Dermis microvascular lymphatic vessel endothelial cell (primary cell): ENCODE measurements at regions not wholly inside any gene's neighbourhood (a gene's known extent, or its start where the extent isn't known, plus 50 kb on each side); places are given as distances from the start of the nearest gene placed in this dataset.
"Not testable (repeated sequence)": the region's sequence is repeated elsewhere in the genome, so short reads cannot be mapped to it uniquely, and the experiment has no call there.

Experiments
- DNase-seq, 2 donors: peaks; one replicate each; pipeline versions ENCODE4 v3.0.0 to v3.0.0-alpha.2; 2010; ENCODE audit warnings: low read depth in 2 of 2

DNA sequence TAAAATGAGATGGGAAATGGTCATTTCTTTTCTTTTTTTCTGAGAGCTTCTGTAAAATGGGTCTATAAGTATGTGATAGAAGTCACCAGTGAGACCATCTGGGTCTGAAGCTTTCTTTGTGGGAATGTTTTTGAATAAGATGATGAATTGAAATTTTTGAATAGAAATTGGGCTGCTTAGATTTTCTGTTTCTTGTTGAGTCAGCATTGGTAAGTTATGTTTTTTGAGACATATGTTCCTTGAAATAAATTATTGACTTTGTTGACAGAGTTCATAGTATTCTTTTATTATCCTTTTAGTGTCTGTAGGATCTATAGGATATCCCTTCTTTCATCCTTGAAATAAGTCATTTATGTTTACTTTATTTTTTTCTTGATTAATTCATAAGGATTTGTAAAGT is 208.1 kb downstream of the OPA1 start:
- no peak for DNase-seq

DNA sequence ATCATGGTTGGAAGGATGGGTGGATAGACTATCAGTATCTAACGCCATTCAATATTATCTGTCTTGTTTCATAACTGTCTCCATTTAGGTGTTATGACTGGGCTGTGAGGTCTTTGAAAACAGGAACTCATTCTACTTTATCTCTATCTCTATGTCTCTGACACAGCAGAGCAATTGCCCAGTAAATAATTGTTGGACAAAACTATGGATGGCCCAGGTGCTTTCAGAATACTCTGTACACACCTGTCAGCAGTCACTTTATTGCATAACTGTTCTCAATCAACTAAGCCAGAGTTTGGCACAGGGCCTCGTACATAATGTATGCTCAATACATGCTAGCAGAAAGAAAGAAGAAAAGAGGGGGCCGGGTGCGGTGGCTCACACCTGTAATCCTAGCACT is 210.3 kb downstream of the OPA1 start:
- no peak for DNase-seq

DNA sequence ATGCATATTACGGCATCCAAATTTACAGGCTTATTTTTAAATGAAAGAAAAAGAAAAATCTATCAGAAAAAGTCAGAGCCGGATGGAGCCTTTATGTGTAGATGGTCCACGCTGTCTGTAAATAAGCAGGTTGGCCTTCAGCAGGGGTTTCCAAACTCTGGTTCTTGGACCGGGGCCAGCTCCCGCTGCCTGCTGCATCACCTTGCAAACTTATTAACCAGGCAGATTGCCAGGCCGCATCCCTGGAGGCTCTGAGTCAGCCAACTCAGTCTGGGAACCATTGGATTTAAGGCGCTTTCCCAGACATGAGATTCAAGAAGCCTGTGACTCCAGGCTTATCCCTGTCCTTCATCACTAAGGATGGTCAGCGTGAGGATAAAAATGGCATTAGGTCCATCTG is 212.4 kb downstream of the OPA1 start:
- DNase-seq, result peak; percentile 6 to 94

DNA sequence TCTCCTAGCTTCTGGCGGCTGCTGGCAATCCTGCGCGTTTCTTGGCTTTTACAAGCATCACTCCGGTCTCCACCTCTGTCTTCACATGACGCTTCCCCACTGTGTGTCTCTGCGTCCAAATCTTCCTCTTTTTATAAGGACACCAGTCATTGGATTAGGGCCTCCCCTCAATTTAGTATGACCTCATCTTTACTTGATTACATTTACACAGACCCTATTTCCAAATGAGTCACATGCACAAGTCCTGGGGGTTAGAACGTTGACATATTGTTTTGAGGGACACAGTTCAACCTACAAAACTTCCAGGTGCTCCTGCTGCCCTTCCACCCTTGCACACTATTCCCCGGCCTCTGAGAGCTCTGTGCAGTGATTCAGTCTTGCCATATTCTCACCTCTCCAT is 215.3 kb downstream of the OPA1 start:
- no peak for DNase-seq

DNA sequence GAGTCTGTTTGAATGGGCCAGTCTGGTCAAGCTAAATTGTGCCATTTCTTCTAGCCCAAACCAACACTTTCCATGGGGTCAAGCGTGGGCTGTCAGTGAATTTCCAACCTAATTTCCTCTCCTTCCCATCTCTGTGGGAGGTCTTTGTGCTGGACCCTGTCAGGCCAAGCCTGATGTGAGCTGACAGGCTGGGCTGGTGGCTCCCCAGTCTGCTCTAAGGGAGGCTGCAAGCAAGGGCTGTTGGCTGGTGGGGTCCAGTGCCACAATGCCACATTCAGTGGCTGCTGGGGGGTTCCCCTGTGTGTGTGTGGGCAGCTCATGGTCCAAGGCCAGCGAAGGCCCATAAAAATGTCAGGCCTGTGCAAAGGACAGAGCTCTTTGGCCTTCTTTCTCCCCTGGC is 216.1 kb downstream of the OPA1 start:
- DNase-seq, result no peak

DNA sequence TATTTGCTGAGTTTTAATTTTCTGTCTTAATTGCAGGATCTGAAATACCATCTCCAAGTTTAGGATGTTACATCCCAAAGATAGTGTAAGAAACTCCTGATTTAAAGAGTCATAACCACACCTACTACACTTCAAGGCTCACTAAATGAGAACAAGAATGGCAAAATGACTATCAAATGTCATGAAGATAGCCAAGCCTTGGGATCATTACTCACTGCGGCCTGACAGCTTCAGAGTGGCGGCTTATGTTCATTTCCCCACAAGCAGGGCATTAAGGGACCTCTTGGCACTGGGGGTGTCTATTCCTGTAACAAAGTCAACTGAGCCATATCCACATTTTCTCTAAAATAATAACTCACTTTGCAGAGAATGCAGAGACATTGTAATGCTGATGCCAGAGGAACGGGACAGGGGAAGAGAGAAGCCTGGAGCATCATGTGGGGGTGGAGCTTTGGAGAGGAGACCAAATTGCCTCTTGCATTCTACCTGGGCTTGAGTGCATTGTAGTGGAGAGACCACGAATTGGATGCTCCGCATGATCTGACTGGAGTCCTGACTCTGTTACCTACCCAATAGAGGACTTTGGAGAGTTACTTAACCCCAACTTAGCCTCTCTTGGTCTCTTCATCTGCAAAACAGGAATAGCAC is 219.2 kb downstream of the OPA1 start:
- no peak for DNase-seq

DNA sequence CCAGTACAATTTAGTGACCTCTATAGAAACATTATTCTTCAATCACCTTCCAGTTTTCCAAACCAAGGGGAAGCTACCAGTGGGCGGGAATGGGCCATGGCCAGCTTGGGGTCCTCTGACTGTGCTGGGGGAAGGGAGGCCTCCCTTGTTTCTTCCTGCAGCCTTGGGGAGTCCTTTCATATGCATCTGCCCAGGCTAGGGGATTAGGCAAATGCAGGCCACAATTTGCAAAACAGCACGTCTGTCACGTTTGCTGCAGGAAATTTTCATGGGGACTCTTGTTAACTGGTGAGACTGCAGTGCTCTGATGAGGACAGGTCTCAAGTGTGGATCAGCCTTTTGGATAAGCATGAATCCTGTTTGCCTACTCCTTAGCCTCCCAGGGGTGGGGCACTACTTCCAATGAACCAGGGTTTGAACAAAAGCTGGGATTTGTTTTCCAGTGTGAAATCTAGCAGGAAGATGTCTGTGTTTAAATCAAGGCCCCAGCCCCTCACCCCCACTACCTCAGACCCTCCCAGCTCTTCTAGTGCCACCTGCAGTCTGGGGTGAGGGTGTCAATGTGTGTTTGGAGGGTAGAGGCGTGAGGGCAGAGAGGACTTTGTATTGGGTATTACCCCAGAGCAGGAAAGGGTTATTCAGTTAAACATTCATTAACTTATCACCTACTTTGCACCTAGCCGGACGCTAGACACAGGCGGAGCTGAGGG is 219.9 kb downstream of the OPA1 start:
- no peak for DNase-seq

DNA sequence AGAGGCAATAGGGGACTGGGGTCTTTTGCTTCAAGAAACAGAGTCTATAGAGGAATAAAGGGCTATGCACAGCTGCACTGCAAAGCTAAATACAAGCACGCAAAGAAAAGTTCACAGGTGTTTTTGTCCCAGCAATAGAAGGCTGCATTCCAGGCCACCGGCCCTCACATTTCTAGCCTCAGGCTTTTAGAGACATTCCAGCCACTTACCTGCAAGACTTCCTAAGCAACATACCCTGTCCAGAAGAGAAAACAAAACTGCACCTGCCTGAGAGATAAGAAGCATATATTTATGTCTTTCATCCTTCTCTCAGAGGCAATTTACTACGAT is 220.5 kb downstream of the OPA1 start:
- DNase-seq, result no peak

DNA sequence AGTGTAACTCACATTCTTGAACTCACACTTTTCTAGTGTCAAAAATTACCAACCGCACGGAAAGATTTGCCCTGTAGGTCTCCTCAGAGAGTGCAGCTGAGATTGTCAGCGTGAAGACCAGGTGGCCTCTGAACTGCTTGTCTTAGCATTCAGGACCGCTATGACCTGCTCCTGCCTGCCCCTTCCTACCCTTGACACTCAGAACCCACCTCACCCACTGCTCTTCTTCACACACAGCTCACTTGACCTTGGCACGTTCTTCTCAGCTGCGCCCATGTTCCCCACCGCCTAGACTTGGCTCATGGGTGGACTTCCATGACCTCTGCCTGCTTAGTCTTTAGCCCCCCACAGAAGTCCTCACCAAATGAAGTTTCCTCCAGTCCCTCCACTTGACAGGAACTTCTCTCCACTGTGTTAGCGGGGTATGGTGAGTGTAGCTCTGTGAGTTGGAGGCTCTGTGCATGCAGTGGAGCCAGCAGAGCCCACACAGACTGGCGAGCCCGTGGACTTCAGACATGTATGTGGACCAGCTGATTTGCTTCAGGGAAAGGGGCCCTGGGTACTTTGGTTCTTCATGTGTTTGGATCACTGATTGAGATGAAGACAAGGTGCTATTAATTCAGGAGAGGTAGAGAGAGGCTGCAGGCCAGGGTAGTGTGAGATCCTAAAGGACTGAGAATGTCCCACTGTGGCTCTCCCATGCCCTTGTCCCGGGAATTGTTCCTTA is 221.3 kb downstream of the OPA1 start:
- no peak for DNase-seq

DNA sequence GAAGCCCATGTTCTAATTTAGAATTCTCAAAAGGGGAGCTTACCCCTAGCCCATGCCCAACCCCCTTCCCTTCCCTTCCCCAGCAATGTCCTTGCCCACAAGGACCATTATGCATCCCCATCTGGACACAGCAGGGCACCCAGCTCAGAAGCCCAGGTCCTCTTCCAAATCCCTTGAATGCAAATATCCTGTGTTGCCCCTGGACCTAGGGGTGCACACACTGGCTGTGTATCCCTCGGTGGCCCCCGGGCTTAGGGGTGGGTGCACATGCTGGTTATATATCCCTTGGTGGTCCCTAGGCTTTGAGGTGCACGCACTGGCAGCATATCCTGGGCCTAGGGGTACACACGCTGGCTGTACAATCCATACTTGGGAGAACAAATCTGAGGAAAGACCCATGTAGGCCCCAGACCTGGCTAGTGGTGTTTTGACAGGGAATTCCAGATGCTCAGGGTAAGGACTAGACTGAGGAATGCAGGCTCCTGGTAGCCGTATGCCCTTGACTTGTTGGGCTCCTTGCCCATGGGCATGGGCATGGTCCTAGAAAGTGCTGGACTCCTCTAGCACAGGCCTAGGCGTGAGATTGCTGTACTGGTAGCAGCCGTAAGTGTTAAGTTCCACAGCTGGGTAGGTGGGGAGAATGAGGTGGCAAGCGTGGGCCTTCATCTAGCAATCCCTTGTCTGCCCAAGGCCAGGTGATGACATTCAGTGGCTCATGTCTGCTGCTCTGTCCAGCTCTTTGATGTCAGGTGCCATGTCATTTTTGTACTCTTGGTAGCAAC is 222.4 kb downstream of the OPA1 start:
- no peak for DNase-seq

DNA sequence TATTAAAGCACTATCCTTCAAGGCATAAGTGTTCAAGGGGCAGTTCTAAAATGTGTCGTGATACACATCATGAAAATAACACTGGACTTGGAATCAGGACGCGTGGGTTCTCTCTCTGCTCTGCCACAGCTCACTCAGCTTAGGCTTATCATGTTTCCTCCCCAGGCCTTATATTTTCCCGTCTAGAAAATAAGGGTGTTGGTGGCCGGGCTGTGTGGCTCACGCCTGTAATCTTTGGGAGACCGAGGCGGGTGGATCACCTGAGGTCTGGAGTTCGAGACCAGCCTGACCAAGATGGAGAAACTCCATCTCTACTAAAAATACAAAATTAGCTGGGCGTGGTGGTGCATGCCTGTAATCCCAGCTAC is 223.0 kb downstream of the OPA1 start:
- DNase-seq, result no peak

DNA sequence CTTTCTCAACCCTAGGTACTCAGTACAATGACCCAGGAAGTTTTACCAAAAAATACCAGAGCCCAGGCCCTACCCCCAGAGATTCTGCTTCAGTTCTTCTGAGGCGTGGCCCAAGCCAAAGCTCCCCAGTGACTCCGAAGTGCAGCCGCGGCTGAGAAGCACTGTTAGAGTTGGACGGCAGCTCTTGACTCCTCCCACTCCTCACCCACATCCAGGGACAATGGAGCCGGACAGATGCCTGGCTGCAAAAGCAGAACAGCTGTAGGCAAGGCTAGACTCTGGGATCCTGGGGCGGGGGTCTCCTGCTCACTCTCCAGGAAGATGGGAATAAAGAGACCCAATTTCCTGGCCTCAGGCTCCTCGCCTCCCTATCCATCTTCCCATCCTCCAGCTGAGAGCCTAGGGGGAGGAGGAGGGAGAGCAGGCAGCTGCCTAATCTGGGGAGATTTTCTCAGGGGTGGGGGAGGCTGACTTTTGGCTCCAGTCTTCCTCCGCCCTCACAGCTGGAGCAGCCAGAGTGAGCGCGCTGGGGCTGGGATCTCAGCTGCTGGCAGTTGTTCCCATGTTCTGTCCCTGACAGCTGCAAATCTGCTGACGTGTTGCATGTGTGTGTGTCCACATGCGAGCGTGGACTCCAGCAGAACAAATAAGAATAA is 223.8 kb downstream of the OPA1 start:
- DNase-seq, result no peak

DNA sequence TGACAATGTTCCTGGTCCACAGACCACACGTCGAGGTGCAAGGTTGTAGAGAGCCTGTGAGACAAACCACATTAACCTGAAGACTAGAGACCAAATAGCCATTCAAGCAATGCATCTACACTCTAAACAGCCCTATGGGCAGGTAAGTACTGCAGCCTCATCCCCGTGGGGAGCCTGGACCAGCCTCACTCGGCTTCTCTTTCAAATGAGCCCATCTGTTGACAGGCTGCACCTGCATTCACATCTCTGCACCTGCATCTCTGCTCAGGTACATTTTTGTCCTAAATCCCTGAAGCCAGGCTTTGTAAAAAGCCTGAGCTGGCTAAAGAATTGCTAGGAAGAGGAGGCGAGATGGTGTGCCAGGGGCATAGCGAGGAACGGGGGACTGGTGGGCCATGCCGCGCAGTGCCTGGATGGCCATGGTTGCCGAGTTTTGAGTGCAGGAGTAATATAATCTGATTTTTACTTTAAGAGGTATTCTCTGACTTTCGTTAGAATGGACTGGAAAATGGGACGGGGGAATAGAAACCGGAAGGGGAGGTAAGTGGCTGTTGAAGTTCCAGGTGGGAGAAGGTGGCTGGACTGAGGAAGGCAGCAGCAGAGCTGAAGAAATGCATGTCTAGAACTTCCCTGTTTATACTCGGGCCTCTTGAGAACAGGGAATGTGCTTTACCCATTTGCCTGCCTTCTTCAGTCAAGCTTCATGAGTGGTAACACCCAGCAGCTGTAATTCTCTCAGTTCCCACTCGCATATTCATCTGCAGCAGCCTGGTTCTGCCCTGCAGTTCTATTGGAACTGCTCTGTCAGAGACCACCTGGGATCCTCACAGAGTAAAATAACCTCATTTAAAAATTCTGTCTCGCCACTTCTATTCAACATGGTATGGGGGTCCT is 226.4 kb downstream of the OPA1 start:
- no peak for DNase-seq

DNA sequence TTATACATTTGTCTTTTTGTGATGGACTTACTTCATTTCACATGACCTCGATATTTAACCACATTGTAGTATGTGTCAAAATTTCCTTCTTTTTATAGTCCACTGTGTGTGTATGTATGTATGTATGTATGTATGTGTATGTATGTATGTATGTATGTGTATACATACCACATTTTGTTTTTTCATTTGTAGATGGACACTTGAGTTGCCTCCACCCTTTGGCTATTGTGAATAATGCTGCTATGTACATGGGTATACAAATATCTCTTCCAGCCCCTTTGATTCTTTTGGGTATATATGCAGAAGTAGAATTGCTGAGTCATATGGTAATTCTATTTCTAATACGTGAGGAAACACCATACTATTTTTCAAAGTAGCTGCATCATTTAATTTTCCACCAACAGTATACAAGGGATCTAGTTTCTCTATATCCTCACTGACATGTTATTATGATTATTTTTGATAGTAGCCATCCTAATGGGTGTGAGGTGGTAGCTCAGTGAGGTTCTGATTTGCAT is 228.2 kb downstream of the OPA1 start:
- DNase-seq, result no peak

DNA sequence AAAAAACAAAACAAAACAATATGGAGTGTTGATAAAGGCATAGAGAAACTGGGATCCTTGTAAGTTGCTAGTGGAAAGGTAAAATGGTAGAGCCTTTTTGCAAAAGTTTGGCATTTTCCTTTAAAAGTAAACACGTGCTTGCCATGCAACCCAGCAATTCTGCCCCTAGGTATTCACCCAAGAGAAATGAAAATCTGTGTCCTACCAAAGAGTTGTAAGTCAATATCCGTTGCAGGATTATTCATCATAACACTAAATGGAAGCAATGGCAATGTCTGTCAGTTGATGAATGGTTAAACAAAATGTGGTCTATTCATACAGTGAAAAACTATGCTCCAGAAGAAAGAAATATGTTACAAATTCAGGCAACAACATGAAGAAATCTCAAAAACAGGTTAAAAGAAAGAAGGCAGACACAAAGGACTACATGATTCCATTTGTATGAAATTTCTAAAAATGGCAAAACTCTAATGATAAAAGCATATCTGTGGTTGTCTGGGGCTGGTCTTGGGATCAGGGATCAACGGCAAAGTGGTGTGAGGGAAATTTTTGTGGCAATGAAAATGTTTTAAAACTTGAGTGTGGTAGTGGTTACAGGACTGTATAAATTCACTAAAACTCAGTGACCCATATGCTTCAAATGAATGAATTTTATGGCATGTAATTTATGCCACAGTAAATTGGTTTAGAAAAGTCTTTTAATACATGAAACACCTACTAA is 229.6 kb downstream of the OPA1 start:
- no peak for DNase-seq

DNA sequence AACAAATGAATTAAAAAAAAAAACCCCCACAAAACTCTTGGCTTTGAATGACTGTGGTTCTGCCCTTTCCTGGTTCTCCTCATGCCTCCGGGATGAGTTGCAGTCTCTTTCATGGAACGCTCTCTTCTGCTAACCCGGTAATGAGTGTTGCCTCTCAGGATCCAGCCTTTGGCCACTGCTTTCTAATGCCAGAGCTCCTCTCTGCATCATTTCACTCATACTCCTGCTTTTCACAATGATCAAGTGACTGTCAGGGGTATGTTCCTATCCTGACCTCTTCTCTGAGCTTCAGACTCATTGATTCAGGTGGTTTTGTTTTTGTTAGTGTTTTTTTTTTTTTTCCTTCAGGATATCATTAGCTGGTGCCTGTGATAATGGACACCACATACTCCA is 230.2 kb downstream of the OPA1 start:
- DNase-seq, result not testable (repeated sequence)

DNA sequence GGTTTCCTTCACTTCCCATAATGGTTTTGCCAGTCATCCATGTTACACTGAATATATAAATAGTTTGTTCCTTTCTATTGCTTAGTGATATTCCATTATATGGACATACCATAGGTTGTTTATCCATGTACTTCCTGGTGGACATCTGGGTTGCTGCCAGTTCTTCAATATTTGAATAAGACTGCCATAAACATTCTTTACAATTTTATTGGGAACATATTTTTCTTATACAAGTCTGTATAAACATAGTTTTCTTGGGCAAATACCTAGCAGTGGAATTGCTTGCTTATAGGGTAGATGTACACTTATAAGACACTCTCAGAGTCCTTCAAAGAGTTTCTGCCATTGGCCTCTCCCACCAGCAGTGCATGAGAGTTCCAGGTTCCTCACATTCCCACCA is 231.4 kb downstream of the OPA1 start:
- DNase-seq, result no peak

DNA sequence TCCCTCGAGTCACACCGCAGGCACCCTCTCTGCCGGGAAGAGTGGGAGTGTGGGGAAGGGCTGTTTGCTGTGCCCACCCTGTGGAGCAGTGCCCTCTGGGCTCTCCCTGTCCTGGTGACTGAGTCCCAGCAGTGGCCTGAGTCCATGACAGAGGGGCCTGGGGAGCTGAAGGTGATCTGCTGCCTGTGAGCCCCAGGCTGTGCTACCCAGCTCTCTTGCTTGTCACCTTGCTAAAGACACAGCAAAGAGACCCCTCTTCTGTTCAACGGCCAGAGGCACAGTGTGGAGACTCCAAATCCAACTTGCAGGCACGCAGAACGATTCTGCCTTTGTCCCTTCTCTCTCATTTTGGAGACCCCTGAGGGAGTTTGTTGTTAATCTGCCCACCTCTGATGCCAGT is 232.6 kb downstream of the OPA1 start:
- no peak for DNase-seq

DNA sequence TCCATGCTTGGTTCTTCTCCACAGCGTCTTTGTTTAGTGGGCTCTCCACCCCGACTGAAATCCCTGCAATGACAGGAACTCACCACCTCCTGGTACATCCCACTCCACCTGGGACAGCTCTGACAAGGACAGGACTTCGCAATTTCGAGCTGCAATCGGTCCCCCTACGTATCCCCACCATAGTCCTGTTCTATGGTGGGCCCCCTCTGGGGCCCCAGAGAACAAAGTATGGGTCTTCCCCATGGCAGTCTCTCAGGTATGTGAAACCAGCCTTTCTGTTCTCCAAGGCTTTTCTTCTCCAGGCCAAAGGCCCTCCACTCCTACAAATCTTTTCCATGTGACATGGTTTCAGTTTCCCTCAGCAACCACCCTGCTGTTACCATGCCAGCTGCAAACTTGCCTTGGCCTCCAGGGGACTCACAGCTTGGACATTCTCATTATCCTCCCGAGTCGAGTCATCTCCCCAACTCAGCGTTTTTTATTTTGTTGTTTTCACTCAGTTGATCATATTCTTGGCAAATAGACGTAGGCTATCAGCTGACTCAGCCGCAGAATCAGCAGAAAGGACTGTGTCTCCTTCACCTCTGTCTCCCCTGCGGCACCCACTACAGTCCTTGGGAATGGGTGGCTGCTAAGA is 233.3 kb downstream of the OPA1 start:
- peak in 1 of 2 donors; percentile 23 for DNase-seq
